Superior temporal gyrus (tissue), 1 donor: ENCODE measurements at regions not wholly inside any gene's neighbourhood (a gene's known extent, or its start where the extent isn't known, plus 50 kb on each side); places are given as distances from the start of the nearest gene placed in this dataset.

Source experiments
- DNase-seq: peaks from one replicate; pipeline ENCODE4 v3.0.0-alpha.2; 2016; ENCODE audit errors: extremely low spot score

DNA sequence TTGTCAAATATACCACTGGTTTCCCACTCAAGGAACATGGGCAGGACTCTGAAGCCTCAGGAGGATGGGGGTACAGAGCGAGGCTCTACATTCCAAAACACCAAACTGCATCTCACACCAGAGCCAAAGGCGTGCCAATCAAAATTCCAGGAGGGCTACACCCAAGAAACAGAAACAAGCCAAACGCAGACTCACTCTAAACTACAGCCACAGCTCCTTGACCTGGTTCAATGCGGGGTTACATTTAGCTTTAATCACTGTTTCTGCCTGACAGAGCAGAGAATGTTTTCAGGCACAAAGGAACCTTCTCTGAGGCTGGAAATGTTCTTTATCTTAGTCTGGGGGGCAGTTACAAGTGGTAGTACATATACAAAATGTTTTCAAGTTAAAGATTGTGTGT lies 2121.5 kb upstream of the AGA start:
- DNase-seq, result no peak

DNA sequence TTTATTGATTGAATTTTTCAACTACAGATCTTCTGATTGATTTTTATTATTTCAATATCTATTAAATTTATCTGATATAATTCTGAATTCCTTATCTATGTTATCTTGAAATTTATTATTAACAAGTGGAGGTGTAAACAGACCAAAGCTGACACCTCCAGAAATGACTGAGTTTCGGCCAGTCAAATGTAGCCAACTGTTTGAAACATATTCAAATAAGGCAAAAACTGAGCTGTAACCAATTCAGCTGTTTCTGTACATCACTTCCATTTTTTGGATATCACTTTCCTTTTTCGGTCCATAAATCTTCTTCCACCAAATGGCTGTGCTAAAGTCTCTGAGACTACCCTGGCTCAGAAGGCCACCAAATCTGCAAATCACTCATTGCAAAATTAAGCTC lies 2127.3 kb upstream of the AGA start:
- DNase-seq, result no peak

DNA sequence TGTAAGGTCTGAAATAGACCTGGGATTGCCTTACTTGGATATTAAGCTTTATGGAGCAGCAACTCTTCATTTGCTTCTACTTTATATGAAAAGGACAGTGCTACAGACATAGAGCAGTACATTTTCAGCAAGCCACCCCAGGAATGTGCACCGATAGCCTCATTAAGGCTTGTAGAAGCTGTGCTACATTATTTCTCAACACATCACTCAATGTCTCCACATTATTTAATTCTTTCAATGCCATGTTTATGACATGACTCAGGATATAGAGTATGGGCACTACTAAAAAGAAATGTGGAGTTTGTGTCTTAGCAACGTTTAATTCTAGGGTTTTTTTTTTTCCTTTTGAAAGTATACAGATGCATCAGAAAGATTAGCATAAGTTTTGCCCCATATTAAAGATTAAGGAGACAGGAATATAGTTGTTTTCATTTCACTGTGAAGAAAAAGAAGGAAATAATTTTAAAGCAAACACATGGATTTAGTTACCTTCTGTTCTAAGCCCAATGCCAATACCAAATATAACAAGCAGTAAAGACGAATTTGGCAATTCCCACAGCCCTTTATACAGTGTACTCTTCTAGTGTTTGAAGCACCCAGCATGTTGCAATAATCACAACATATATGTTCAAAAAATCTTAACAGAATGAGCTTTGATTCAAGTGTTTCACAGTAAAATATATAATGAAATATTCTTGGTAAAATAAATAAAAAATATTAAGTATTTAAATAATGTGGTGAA lies 2140.1 kb upstream of the AGA start:
- no peak for DNase-seq

DNA sequence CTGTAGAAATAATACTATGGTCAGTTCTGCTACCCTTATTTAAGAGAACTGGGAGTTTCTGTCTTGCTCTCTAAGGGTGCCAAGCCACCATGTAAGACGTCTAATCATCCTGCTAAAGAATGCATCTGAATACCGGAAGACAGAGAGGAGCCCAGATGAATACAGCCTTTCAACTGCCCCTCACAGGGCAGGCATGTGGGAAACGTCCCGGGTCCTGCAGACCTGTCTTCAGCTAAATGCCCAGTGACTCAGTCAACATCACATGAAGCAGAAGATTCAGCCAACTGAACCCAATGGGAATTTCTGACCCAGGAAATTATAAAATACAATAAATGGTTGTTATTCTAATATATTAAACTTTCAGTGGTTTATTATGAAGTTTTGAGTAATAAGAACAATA lies 2141.0 kb upstream of the AGA start:
- DNase-seq, result no peak

DNA sequence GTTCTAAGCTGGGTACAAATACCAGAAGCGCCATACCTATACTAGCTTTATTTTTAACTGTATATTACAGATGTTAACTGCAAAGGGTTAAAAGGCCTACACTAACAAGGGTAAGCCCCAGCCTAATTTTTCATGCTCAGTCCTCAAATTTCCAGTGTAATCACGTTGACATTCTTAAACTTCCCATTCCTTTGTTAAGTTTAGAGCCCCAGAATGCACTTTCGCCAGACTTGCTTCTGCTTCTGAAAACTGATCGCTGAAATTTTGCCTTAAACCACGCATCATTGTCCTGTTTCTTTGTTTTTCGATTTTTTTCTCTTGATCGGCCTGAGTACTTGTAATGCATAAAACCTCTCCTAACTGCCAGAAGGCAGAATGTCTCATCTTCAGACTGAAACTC lies 2141.9 kb upstream of the AGA start:
- DNase-seq, result no peak

DNA sequence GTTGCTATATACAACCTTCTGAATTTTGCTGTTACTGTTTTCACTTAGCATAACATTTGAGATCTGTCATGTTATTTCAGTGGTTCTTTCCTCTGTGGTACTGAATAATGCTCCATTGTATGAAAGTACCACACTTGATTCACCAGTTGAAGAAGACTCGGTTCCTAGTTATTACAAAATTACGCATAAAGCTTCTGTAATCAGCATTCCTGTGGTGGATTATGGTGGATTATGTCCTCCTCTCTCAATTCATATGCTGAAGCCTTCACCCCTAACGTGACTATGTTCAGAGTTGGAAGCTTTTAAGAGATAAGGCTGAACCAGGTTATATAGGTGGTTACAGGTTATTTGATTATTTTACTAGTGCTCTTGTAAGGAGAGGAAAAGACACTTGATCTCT lies 2143.5 kb upstream of the AGA start:
- no peak for DNase-seq

DNA sequence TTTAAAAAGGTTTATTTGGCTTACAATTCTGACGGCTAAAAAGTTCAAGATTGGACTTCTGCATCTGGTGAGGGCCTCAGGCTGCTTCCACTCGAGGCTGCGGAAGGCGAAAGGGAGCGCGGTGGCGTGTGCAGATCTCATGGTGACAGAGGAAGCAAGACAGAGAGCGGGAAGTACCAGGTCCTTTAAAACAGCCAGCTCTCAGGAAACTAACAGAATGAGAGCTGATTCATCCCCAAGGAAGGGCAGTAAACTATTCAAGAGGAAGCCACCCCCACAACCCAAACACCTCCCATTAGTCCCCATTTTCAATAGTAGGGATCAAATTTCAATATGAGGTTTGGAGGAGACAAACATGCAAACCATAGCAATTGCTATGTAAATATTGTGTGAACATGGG lies 2144.2 kb upstream of the AGA start:
- no peak for DNase-seq

DNA sequence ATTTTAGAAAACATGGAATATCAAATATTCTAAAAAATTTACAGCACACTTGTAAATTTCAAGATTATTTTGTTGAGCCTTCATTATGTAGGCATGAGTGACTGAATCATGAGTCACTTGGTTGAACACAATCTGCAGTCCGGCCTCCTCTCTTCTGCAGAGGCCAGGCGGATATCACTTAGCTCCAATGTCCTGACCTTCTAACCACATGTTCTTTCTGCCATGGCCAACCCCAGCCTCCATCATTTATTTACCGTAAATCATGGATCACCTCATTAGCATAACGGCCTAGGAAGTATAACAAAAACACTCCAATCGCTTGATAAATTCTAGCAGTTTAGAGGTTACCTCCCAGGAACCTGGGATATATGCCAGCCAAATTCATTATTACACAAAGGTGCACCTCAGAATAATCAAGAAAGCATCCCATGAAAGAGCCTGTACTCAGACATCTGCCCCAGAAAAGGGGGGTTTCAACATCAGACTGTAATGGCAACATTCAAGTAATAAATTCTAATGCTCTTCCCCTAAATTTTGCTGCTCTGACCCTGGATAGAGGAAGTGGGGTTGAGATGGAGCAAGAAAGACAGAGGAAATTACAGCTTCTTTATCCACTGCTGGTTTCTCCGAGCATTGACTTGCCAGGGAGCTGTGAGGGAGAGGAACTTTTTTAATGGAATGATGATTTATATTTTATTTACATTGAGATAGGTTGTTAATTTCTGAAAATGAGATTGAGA lies 2153.6 kb upstream of the AGA start:
- no peak for DNase-seq

DNA sequence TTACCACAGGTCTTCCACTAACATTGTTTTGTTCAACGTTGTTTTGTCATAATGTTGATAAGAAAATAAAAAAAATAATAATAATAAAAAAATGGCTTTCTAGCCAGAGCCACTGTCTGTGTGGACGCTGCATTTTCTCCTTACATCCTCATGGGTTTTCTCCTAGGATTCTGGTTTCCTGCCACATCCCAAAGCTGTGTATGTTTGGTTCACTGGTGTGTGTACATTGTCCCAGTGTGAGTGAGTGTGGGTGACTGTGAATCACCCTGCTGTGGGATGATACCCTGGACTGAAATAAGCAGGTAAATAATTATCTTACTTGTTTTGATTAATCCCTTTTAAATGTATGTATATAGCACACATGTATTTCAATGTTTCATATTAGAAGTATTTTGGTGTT lies 2154.4 kb upstream of the AGA start:
- DNase-seq, result no peak

DNA sequence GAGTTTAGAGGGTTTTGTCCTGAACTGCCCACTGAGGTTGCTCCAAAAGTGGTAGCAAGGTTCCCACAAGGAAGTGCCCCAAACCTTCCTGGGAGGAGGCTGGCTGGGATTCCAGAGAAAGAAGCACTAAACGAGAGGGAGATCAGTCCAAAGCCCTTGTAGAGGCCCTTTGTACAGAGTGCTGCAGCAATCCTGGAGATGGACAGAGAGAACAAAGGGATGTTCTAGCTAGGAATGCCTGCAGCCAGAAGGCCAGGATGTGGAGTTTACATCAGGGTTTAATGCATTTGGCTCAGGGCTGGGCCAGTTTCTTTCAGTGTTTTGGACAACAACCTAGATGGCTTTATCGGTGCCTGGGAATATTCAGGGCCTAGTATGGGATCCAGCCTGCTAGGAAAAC lies 2155.1 kb upstream of the AGA start:
- no peak for DNase-seq

DNA sequence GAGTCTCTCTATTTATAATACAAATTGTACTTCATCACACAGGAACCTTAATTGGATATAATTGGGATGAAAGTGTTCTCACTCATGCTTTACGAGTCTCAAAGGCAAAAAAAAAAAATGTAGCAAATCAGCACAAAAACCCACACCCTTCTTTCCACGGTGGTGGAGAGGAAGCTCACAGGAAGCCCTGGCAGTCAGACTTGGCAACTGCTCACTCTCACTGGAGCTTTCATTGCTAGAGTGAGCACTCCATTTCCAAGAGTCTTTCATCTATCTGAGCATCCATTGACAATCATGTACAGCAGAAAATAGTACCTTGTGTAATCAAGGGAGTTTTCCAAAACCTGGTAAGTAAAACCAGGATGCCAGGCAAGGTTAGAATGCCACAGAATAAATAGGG lies 2159.4 kb upstream of the AGA start:
- DNase-seq, result no peak

DNA sequence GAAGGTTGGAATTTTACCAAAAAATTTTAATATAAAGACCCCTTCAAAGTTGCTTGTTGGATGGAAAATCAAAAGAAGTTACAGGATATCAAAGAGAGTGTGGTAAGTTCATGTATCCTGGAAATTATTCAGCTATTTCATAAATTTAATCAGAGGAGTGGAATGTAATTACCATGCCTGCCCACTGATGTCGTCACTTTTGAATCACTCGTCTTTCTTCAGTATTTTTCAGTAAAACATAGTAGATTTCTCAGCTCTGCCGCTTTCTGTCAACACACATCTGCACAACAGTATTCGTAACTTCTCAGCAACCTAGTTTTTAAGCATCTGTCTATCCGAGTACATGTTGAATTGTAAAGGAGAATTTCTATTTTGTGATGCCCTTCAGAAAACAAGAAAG lies 2163.0 kb upstream of the AGA start:
- no peak for DNase-seq

DNA sequence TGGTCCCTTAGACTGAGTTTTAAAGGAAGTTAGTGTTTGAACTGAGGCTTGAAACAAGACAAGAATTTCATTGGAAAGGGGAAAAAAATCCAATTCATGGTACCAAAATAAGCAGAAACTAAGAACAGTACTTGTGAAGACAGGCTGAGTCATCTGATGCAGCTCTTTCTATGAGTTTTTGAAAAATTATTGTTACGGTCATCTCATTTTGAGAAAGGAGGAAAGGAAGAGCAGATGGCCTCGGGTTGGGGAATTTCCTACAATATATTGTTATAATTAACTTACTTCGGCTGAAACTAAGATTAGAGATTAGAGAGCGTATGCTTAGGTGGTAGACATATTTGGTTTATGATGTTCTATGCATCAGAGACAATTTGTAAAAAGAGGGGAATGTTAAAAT lies 2164.8 kb upstream of the AGA start:
- DNase-seq, result no peak

DNA sequence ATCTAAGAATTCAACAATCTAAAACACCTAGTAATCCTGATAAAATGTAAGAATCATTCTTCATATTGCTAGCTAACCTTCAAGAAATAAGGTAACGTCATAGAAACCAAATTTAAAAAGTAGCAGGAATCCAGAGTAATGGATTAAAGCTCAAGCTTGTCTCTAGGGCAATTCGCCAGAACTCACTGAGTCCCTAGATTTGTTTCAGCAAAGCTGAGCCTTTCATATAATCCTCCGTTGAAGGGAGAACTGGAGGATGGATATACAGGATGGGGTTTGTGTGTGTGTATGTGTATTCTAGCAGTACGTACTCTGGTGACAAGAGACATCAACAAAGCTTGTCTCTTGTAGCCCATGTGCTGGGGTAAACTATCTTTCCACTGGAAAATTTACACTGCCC lies 2173.5 kb upstream of the AGA start:
- DNase-seq, result no peak

DNA sequence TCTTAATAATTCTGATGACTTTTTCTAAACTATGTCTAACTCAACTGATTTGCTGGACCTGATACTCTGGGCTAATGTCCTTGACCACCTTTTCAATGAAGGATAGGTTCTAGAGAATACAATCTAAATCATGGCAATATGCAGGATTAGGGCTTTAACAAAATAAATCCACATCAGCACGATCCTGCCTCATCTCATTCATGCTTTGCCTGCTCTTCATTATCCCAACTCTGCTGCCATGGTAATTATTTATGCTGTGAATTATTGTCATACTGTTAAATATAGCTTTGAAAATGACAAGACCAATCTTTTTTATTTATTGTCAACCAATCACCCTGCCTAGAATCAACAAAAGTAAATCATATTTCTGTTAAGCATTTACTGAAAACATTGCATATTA lies 2176.7 kb upstream of the AGA start:
- DNase-seq, result no peak

DNA sequence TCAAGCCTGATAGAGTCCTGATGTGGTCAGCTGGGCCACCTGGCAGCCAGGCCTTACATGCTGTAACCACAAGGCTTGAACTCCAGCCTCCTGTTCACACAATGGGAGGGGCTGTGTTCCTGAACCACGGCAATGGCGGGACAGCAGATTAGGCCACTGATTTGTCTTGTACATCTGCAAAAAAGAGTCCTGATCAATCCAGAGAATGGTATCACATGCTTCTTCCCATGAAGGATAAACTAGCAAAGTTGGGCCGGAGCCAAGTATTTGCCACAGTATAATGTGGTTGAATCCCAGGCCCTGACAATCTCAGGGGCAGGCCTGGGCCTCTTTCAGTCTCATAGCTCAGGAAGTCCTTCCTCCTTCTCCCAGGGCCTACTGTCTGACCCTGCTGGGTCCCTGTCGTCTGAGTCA lies 2182.5 kb upstream of the AGA start:
- no peak for DNase-seq

DNA sequence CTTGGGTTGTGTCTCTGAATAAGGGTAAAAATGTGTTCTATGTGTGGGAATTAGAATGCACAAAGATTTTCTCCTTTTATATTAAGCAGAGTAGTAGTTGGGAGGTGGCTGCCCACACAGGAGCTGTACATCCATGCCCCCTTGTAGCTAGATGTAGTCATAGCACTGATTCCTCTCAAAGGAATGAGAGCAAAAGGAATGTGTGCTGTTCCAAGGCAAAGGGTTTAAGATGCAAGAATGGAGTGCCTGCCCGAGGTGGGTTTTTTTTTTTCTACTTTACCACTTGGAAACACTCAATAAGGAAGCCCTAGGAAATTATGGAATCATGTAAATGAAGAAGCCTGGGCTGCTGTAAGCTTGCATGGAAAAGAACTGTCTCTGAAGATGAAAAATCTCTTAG lies 2183.2 kb upstream of the AGA start:
- no peak for DNase-seq

DNA sequence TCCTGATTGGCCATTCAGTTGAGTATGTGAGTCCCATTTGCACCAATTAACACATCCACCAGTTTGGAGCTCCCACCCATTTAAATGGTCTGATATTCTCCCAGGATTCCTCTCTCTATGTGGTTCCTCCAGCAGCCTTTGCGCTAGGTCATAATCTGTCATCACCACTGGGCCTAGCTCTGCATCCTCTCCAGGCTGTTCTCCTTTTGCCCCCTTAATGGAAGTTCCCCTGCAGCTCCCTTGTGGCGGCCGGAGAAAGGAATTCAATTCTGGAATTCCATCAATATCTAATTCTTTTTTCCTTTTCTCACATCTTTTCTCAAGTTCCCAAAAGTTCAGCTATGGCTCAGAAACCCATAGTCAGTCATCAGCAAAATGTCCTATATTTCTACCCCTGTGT lies 2184.4 kb upstream of the AGA start:
- DNase-seq, result no peak

DNA sequence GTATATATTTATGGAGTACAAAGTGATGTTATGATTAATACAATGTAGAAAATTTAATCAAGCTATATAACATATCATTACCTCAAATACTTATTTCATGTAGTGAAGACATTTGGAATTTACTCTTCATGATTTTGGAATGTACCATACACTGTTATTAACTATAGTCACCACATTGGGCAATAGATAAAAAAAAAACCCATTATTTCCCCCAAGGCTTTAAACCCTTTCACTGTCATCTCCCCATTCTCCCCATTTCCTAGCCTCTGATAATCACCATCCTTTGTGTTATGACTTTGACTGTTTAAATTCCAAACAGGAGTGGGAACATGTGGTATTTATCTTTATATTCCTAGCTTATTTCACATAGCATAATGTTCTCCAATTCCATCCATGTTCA lies 2189.1 kb upstream of the AGA start:
- no peak for DNase-seq

DNA sequence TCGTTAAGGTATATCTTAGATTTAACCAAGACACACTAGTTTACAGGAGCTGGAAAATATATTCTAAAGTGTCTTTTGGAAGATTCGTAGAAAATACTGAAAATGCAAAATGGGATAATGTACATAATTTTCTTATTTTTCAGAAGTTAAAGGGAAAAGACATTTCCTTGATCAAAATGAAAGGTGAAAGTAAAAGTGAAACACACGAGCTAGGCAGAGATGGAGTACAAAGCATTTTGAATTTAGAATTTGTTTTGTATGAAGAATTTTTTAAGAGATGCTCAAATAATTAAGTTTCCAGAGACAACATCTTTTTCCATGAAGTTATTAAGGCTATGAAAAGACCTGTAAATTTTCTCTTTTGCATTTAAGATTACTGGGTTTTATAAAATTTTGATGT lies 2192.6 kb upstream of the AGA start:
- no peak for DNase-seq

DNA sequence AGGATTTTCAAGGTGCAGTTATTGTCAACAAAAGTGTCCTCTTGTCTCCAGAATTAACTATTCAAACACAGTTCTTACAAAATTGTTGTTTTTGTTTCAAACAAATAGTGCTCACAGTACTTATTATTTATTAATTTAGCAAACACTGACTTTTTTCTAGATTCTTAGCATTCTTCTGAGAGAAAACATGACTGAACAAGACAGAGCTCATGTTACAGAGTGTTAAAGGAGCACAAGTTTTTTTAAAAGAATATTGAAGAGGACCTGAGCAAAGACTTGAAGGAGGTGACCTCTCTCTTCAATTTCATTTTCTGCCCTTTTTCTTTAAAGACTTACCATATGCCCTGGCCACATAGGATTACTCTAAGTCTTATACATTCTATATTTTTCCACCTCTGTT lies 2220.3 kb upstream of the AGA start:
- no peak for DNase-seq

DNA sequence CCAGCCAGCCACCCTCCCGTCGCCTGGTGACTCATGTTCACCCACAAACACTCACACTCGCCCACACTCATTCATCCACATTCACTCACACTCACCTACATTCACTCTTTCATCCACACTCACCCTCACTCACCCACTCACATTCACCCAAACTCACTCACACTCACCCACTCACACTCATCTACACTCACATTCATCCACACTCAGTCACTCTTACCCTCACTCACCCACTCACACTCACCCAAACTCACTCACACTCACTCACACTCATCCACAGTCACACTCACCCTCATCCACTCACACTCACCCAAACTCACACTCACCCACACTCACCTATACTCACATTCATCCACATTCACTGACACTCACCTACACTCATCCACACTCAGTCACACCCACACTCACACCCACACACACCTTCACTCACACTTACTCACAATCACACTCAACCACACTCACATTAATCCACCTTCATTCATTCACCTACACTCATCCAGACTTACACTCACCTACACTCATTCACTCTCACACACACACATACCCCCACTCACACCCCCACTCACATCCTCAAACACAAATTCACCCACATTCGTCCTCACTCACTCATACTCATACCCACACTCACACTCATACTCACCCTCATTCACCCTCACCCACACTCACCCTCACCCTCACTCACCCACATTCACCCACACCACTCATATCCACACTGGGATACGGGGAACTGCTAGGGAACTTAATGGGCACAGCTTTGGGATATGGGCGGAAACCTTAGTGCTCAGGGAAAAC lies 2221.6 kb upstream of the AGA start:
- no peak for DNase-seq

DNA sequence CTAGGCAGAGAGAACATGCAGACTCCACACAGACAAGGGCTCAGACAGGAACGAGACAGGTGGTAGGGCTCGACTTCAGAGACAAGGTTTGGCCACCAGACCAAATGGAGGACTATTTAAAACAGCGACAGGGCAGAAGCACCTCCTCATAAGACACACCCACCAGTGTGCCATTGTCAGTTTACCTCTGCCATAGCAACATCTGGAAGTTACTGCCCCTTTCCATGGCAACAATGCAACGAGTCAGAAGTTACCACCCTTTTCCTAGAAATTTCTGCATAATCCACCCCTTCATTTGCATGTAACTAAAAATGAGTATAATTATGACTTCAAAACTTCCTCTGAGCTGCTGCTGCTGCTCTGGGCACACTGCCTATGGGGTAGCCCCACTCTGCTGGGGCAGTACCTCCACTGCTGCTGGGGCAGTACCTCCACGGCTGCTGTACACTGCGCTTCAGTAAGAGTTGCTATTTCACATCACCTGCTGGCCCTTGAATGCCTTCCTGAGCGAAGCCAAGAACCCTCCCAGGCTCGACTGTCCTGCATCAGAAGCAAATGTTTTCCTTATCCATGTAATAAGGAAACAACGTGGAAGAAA lies 2222.3 kb upstream of the AGA start:
- no peak for DNase-seq
